ENCODE measurements at regions not wholly inside any gene's neighbourhood (a gene's known extent, or its start where the extent isn't known, plus 50 kb on each side); places are given as distances from the start of the nearest gene placed in this dataset.

GRCh38 chr7:32152576-32152975 lies 82.4 kb upstream of the PDE1C start:
- Histone ChIP-seq H3K9me3 (ENCODE audit: control insufficient read depth, low read depth, low read length) (no peaks in the 10 kb centered on the region), H3K79me2 (ENCODE audit: control insufficient read depth, insufficient read depth, low read length) (no peaks in the 10 kb centered on the region), H3K27me3 (ENCODE audit: control insufficient read depth, extremely low read depth, insufficient read depth, low read length) (no peaks in the 10 kb centered on the region), H2AFZ (ENCODE audit: control insufficient read depth, low read length) (no peak overlapping the region), H3K9me1 (ENCODE audit: control insufficient read depth, extremely low read depth, insufficient read depth, low read length) (no peaks in the 10 kb centered on the region), H3K27ac (ENCODE audit: control insufficient read depth, insufficient read depth, low read length) (no peak overlapping the region), H3K4me1 (ENCODE audit: control insufficient read depth, extremely low read depth, insufficient read depth, low read length) (no peaks in the 10 kb centered on the region), H4K20me1 (ENCODE audit: control insufficient read depth, extremely low read depth, insufficient read depth, low read length) (no peaks in the 10 kb centered on the region), H3K4me3 (ENCODE audit: control insufficient read depth in 2 of 3, extremely low read depth in 1 of 3, insufficient read depth in 2 of 3, low read depth in 1 of 3, low read length in 3 of 3) (no peak overlapping the region), H3K4me2 (ENCODE audit: control insufficient read depth, extremely low read depth, insufficient read depth, low read depth, low read length) (no peak overlapping the region), H3K36me3 (ENCODE audit: control insufficient read depth in 2 of 2, extremely low read depth in 1 of 2, insufficient read depth in 2 of 2, low read length in 2 of 2) (no peaks in the 10 kb centered on the region), H3K9ac (ENCODE audit: control insufficient read depth, extremely low read depth, insufficient read depth, low read length) (no peak overlapping the region)
- no peak for TF ChIP-seq EZH2 (IDR thresholded peaks at IDR 0.05; ENCODE audit: low read length)
- TF ChIP-seq, protein P1, sequence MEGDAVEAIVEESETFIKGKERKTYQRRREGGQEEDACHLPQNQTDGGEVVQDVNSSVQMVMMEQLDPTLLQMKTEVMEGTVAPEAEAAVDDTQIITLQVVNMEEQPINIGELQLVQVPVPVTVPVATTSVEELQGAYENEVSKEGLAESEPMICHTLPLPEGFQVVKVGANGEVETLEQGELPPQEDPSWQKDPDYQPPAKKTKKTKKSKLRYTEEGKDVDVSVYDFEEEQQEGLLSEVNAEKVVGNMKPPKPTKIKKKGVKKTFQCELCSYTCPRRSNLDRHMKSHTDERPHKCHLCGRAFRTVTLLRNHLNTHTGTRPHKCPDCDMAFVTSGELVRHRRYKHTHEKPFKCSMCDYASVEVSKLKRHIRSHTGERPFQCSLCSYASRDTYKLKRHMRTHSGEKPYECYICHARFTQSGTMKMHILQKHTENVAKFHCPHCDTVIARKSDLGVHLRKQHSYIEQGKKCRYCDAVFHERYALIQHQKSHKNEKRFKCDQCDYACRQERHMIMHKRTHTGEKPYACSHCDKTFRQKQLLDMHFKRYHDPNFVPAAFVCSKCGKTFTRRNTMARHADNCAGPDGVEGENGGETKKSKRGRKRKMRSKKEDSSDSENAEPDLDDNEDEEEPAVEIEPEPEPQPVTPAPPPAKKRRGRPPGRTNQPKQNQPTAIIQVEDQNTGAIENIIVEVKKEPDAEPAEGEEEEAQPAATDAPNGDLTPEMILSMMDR (optimal IDR thresholded peaks at IDR 0.05 in 1 of 3, IDR thresholded peaks at IDR 0.05 in 1 of 3, conservative IDR thresholded peaks at IDR 0.05 in 1 of 3; ENCODE audit: extremely low read depth in 1 of 3, insufficient read depth in 2 of 3, low read length in 3 of 3): no peak
- DNase-seq (ENCODE audit: low read depth, low spot score) (no peak), FAIRE-seq (no peak)
- dilution Hi-C loops (cut with MboI; ENCODE audit: extremely low pct_ligation_motif_present, low sequenced_read_pairs): no loop called here

GRCh38 chr7:32150589-32150988 lies 80.4 kb upstream of the PDE1C start:
- Histone ChIP-seq H3K27me3 (ENCODE audit: control insufficient read depth, extremely low read depth, insufficient read depth, low read length) (no peaks in the 10 kb centered on the region), H3K4me3 (ENCODE audit: control insufficient read depth in 2 of 3, extremely low read depth in 1 of 3, insufficient read depth in 2 of 3, low read depth in 1 of 3, low read length in 3 of 3) (no peak overlapping the region), H3K79me2 (ENCODE audit: control insufficient read depth, insufficient read depth, low read length) (no peaks in the 10 kb centered on the region), H3K36me3 (ENCODE audit: control insufficient read depth in 2 of 2, extremely low read depth in 1 of 2, insufficient read depth in 2 of 2, low read length in 2 of 2) (no peaks in the 10 kb centered on the region), H2AFZ (ENCODE audit: control insufficient read depth, low read length) (no peak overlapping the region), H3K4me1 (ENCODE audit: control insufficient read depth, extremely low read depth, insufficient read depth, low read length) (no peaks in the 10 kb centered on the region), H3K9me3 (ENCODE audit: control insufficient read depth, low read depth, low read length) (no peaks in the 10 kb centered on the region), H4K20me1 (ENCODE audit: control insufficient read depth, extremely low read depth, insufficient read depth, low read length) (no peaks in the 10 kb centered on the region), H3K9me1 (ENCODE audit: control insufficient read depth, extremely low read depth, insufficient read depth, low read length) (no peaks in the 10 kb centered on the region), H3K27ac (ENCODE audit: control insufficient read depth, insufficient read depth, low read length) (no peak overlapping the region), H3K9ac (ENCODE audit: control insufficient read depth, extremely low read depth, insufficient read depth, low read length) (no peak overlapping the region), H3K4me2 (ENCODE audit: control insufficient read depth, extremely low read depth, insufficient read depth, low read depth, low read length) (no peak overlapping the region)
- no peak for DNase-seq (ENCODE audit: low read depth, low spot score)
- TF ChIP-seq EZH2 (IDR thresholded peaks at IDR 0.05; ENCODE audit: low read length): no peak
- TF ChIP-seq, protein P1 (optimal IDR thresholded peaks at IDR 0.05 in 1 of 3, IDR thresholded peaks at IDR 0.05 in 1 of 3, conservative IDR thresholded peaks at IDR 0.05 in 1 of 3; ENCODE audit: extremely low read depth in 1 of 3, insufficient read depth in 2 of 3, low read length in 3 of 3): no peak
- FAIRE-seq: no peak
- dilution Hi-C loops (cut with MboI; ENCODE audit: extremely low pct_ligation_motif_present, low sequenced_read_pairs): no loop called here
